ENCODE measurements at regions not wholly inside any gene's neighbourhood (a gene's known extent, or its start where the extent isn't known, plus 50 kb on each side); places are given as distances from the start of the nearest gene placed in this dataset.

GRCh38 chr14:104344818-104345620, 206.6 kb downstream of the KIF26A start:
- no peak overlapping the region for H2AFZ ChIP-seq (ENCODE audit: insufficient read depth, low read depth, low read length, poor library complexity, severe bottlenecking)
- H3K27ac ChIP-seq (ENCODE audit: low read length in 2 of 2): no peak overlapping the region
- H3K4me1 Mint-ChIP-seq: no peaks in the 10 kb centered on the region
- no peaks in the 10 kb centered on the region for H3K4me1 ChIP-seq (ENCODE audit: control insufficient read depth in 2 of 2, insufficient read depth in 2 of 2, low read length in 2 of 2)
- H3K36me3 ChIP-seq (replicated peaks in 1 of 2; ENCODE audit: control extremely low read depth in 1 of 2, control insufficient read depth in 1 of 2, extremely low read depth in 1 of 2, insufficient read depth in 2 of 2, low read length in 1 of 2): no peaks in the 10 kb centered on the region
- ATAC-seq (ENCODE audit: low read depth): no peak
- peaks cover 20% of the 10 kb centered on the region for H3K27me3 Mint-ChIP-seq
- H3K4me3 ChIP-seq (ENCODE audit: control extremely low read depth in 1 of 5, extremely low read depth in 1 of 5, insufficient read depth in 1 of 5, low read depth in 2 of 5, low read length in 4 of 5): no peak overlapping the region
- POLR2A ChIA-PET: no interaction called here
- intact Hi-C loops (cut with micrococcal nuclease): no loop called here
- no peak overlapping the region for H3K4me3 Mint-ChIP-seq
- no peak overlapping the region for H3K27ac Mint-ChIP-seq
- H3K79me2 ChIP-seq (ENCODE audit: control insufficient read depth, insufficient read depth, low read length): no peaks in the 10 kb centered on the region
- H3K27me3 ChIP-seq (replicated peaks in 1 of 4; ENCODE audit: control extremely low read depth in 1 of 4, control insufficient read depth in 3 of 4, insufficient read depth in 4 of 4, low read length in 3 of 4): peaks cover 0 to 15% (median 6%) of the 10 kb centered on the region in 4 experiments
- no peaks in the 10 kb centered on the region for H3K9me3 Mint-ChIP-seq (ENCODE audit: insufficient read depth)
- CTCF ChIA-PET: no interaction called here
- no peaks in the 10 kb centered on the region for H4K20me1 ChIP-seq (ENCODE audit: control insufficient read depth, insufficient read depth, low read length, poor library complexity, severe bottlenecking)
- DNase-seq: no peak
- H3K9me3 ChIP-seq (ENCODE audit: control extremely low read depth in 1 of 3, control insufficient read depth in 2 of 3, insufficient read depth in 1 of 3, low read length in 2 of 3): peaks cover 0 to 11% (median 0%) of the 10 kb centered on the region in 3 donors
- no peak for TF ChIP-seq EZH2 (IDR thresholded peaks at IDR 0.05; ENCODE audit: borderline replicate concordance, insufficient read depth, low read depth, low read length, poor library complexity, severe bottlenecking)
- TF ChIP-seq, protein P1, sequence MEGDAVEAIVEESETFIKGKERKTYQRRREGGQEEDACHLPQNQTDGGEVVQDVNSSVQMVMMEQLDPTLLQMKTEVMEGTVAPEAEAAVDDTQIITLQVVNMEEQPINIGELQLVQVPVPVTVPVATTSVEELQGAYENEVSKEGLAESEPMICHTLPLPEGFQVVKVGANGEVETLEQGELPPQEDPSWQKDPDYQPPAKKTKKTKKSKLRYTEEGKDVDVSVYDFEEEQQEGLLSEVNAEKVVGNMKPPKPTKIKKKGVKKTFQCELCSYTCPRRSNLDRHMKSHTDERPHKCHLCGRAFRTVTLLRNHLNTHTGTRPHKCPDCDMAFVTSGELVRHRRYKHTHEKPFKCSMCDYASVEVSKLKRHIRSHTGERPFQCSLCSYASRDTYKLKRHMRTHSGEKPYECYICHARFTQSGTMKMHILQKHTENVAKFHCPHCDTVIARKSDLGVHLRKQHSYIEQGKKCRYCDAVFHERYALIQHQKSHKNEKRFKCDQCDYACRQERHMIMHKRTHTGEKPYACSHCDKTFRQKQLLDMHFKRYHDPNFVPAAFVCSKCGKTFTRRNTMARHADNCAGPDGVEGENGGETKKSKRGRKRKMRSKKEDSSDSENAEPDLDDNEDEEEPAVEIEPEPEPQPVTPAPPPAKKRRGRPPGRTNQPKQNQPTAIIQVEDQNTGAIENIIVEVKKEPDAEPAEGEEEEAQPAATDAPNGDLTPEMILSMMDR (IDR thresholded peaks at IDR 0.05): no peak
- 72% methylated on average over 11 of the region's 11 CpGs for WGBS (ENCODE audit: insufficient coverage)
- no peak overlapping the region for H3K9ac ChIP-seq (ENCODE audit: low read length)
- no peak overlapping the region for H3K4me2 ChIP-seq (replicated peaks; ENCODE audit: low read depth, low read length, poor library complexity, severe bottlenecking)

DNA sequence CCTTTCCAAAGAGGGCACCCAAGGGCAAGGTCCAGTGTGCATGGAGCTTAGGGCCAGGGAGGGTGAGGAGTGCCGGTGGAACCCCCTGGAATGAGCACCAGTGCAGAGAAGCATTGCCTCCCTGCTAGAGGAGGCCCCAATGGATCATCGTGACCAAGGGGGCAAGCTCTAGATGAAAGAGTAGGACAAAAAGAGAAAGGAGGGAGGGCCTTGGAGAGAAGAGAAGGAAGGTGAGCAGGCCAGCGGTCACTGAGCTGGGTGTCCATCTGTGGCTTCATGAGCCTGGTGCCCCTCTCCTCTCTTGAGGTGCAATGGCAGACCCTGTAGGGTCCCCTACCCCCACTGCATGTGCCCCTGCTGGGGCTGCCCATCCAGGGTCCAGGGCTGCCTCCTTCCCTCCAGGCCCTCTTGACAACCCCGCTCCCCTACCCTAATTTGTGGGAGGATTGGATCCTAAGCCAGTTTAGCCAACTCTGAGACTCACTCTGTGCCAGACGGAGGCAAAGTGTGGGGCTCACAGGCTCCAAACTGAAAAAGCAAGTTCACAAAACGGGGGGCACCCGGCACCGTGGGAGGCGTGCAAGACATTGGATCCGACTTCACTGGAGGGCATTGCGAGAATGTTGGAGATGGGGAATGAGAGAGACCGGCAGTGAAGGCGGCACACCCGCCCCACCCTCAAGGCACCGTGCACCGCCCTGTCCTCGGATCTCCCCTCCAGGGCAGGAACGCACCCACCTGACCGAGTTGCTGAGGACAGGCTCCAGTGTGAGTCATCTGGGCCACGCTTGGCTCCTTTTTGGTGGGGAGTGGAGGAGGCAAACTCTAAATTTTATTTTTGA, 207.5 kb downstream of the KIF26A start:
- no peaks in the 10 kb centered on the region for H3K79me2 ChIP-seq (ENCODE audit: control insufficient read depth, insufficient read depth, low read length)
- Mint-ChIP-seq H3K4me3 (no peak overlapping the region), H3K4me1 (no peaks in the 10 kb centered on the region), H3K27me3 (peaks cover 17% of the 10 kb centered on the region), H3K9me3 (ENCODE audit: insufficient read depth) (no peaks in the 10 kb centered on the region), H3K27ac (no peak overlapping the region)
- no peak overlapping the region for H3K4me2 ChIP-seq (replicated peaks; ENCODE audit: low read depth, low read length, poor library complexity, severe bottlenecking)
- WGBS (ENCODE audit: insufficient coverage): 90% methylated on average over 18 of the region's 20 CpGs
- intact Hi-C loops (cut with micrococcal nuclease): no loop called here
- no peak overlapping the region for H3K9ac ChIP-seq (ENCODE audit: low read length)
- no peaks in the 10 kb centered on the region for H3K36me3 ChIP-seq (replicated peaks in 1 of 2; ENCODE audit: control extremely low read depth in 1 of 2, control insufficient read depth in 1 of 2, extremely low read depth in 1 of 2, insufficient read depth in 2 of 2, low read length in 1 of 2)
- no peak for ATAC-seq (ENCODE audit: low read depth)
- peaks cover 0 to 15% (median 5%) of the 10 kb centered on the region in 4 experiments for H3K27me3 ChIP-seq (replicated peaks in 1 of 4; ENCODE audit: control extremely low read depth in 1 of 4, control insufficient read depth in 3 of 4, insufficient read depth in 4 of 4, low read length in 3 of 4)
- peaks cover 0 to 11% (median 0%) of the 10 kb centered on the region in 3 donors for H3K9me3 ChIP-seq (ENCODE audit: control extremely low read depth in 1 of 3, control insufficient read depth in 2 of 3, insufficient read depth in 1 of 3, low read length in 2 of 3)
- no peaks in the 10 kb centered on the region for H3K4me1 ChIP-seq (ENCODE audit: control insufficient read depth in 2 of 2, insufficient read depth in 2 of 2, low read length in 2 of 2)
- ChIA-PET POLR2A (no interaction called here), CTCF (no interaction called here)
- no peak overlapping the region for H2AFZ ChIP-seq (ENCODE audit: insufficient read depth, low read depth, low read length, poor library complexity, severe bottlenecking)
- DNase-seq: no peak
- TF ChIP-seq EZH2 (IDR thresholded peaks at IDR 0.05; ENCODE audit: borderline replicate concordance, insufficient read depth, low read depth, low read length, poor library complexity, severe bottlenecking): no peak
- TF ChIP-seq, protein P1 (IDR thresholded peaks at IDR 0.05): no peak
- no peak overlapping the region for H3K4me3 ChIP-seq (ENCODE audit: control extremely low read depth in 1 of 5, extremely low read depth in 1 of 5, insufficient read depth in 1 of 5, low read depth in 2 of 5, low read length in 4 of 5)
- H3K27ac ChIP-seq (ENCODE audit: low read length in 2 of 2): no peak overlapping the region
- H4K20me1 ChIP-seq (ENCODE audit: control insufficient read depth, insufficient read depth, low read length, poor library complexity, severe bottlenecking): no peaks in the 10 kb centered on the region
